Esophagus muscularis mucosa (tissue), 3 donors: ENCODE measurements at regions not wholly inside any gene's neighbourhood (a gene's known extent, or its start where the extent isn't known, plus 50 kb on each side); places are given as distances from the start of the nearest gene placed in this dataset.

Experiments used
- POLR2A ChIP-seq: fragments of 450-650 bp; IDR thresholded peaks from one replicate; pipeline ENCODE4 v1.6.1; 2017; ENCODE audit warnings: antibody characterized with exemption, moderate library complexity, mild to moderate bottlenecking, low read depth
- TF ChIP-seq, protein P1 (sequence below), 3 experiments: fragments of 200-600 bp in 2 of 3; fragments of 450-650 bp in 1 of 3; sonication (generic) in 2 of 3; IDR thresholded peaks; one replicate each; pipeline ENCODE4 v1.5.1; 2017 to 2019; ENCODE audit warnings: antibody characterized with exemption in 3 of 3, mild to moderate bottlenecking in 2 of 3, moderate library complexity in 1 of 3

- no peak for TF ChIP-seq POLR2A
- TF ChIP-seq, protein P1, sequence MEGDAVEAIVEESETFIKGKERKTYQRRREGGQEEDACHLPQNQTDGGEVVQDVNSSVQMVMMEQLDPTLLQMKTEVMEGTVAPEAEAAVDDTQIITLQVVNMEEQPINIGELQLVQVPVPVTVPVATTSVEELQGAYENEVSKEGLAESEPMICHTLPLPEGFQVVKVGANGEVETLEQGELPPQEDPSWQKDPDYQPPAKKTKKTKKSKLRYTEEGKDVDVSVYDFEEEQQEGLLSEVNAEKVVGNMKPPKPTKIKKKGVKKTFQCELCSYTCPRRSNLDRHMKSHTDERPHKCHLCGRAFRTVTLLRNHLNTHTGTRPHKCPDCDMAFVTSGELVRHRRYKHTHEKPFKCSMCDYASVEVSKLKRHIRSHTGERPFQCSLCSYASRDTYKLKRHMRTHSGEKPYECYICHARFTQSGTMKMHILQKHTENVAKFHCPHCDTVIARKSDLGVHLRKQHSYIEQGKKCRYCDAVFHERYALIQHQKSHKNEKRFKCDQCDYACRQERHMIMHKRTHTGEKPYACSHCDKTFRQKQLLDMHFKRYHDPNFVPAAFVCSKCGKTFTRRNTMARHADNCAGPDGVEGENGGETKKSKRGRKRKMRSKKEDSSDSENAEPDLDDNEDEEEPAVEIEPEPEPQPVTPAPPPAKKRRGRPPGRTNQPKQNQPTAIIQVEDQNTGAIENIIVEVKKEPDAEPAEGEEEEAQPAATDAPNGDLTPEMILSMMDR (IDR thresholded peaks at IDR 0.05) = no peak
These were observed 134.3 kb upstream of the SASH1 start for GRCh38 chr6:148208298-148208697.
